GM12878 (cell line): ENCODE measurements at regions not wholly inside any gene's neighbourhood (a gene's known extent, or its start where the extent isn't known, plus 50 kb on each side); places are given as distances from the start of the nearest gene placed in this dataset.

ENCODE experiments used
- ATAC-seq: fragments of 200-7000 bp; cut with Tn5 transposase; 3 replicates; pipeline ENCODE4 v1.9.1; 2020; ENCODE audit warnings: mild to moderate bottlenecking, moderate library complexity
- BruUV-seq: library from RNA; stranded (reverse); fragments of 400-500 nt; replicated peaks from 2 replicates; lab custom pipeline; 2021; lab: Mats Ljungman, UMichigan
- CTCF ChIA-PET: fragments of 300-600 bp; sonication (Branson Sonifier 250); formaldehyde crosslinking; extraction: SDS; loops from one replicate; lab custom pipeline; 2021; ENCODE audit warnings: inconsistent platforms; lab: Yijun Ruan, JAX
- POLR2A ChIA-PET: fragments of 350-600 bp; formaldehyde crosslinking; extraction: SDS; loops from one replicate; lab custom pipeline; 2021; ENCODE audit warnings: inconsistent platforms; lab: Charles Lee
- RAD21 ChIA-PET: fragments of 300-600 bp; sonication (Branson Sonifier 250); formaldehyde crosslinking; loops from one replicate; lab custom pipeline; 2023; ENCODE audit warnings: antibody characterized with exemption; ENCODE audit not compliant: unreplicated experiment; lab: Charles Lee
- SMC1A ChIA-PET: fragments of 300-600 bp; sonication (Branson Sonifier 250); formaldehyde crosslinking; loops from one replicate; lab custom pipeline; 2023; ENCODE audit not compliant: unreplicated experiment, uncharacterized antibody; lab: Charles Lee
- DNase-seq: peaks from one replicate; pipeline ENCODE4 v3.0.0-alpha.2; 2011; ENCODE audit warnings: low read depth, low spot score
- FAIRE-seq: peaks from 3 replicates; lab custom pipeline; 2011; peaks lifted over from hg19 to GRCh38; lab: Jason Lieb, UNC
- H2AFZ ChIP-seq: 2 replicates; pipeline ENCODE4 v1.6.0; 2011; ENCODE audit warnings: low read depth, low read length, control low read depth; ENCODE audit not compliant: control insufficient read depth
- H3K27ac ChIP-seq: 2 replicates; pipeline ENCODE4 v1.5.1; 2011; ENCODE audit warnings: control low read depth; ENCODE audit not compliant: control insufficient read depth, insufficient read depth
- H3K27me3 ChIP-seq, 2 experiments: replicated peaks in 1 of 2; 2 replicates each; pipeline versions ENCODE4 v1.6.0 to v1.6.1; 2011; ENCODE audit warnings: low read length in 1 of 2; ENCODE audit not compliant: control insufficient read depth in 2 of 2, insufficient read depth in 2 of 2
- H3K36me3 ChIP-seq, 2 experiments: 2 replicates each; pipeline ENCODE4 v1.5.1; 2011; ENCODE audit warnings: low read length in 1 of 2; ENCODE audit not compliant: control insufficient read depth in 2 of 2, insufficient read depth in 2 of 2
- H3K4me1 ChIP-seq: 2 replicates; pipeline ENCODE4 v1.6.1; 2011; ENCODE audit warnings: mild to moderate bottlenecking, low read length, moderate library complexity, mixed read lengths; ENCODE audit not compliant: control insufficient read depth, insufficient read depth
- H3K4me2 ChIP-seq: 2 replicates; pipeline ENCODE4 v1.6.0; 2011; ENCODE audit warnings: control low read depth; ENCODE audit not compliant: control insufficient read depth, insufficient read depth
- H3K4me3 ChIP-seq: fragments of 200-600 bp; sonication (generic); 2 replicates; pipeline ENCODE4 v1.5.1; 2016
- H3K79me2 ChIP-seq: 2 replicates; pipeline ENCODE4 v1.6.0; 2011; ENCODE audit warnings: low read length; ENCODE audit not compliant: control insufficient read depth, insufficient read depth
- H3K9ac ChIP-seq: 2 replicates; pipeline ENCODE4 v1.8.0; 2011; ENCODE audit warnings: low read length, control low read depth, mixed read lengths; ENCODE audit not compliant: control insufficient read depth, insufficient read depth
- H3K9me3 ChIP-seq: replicated peaks from 3 replicates; pipeline ENCODE4 v1.5.1; 2011; ENCODE audit warnings: mild to moderate bottlenecking, low read length; ENCODE audit not compliant: control insufficient read depth, insufficient read depth
- H4K20me1 ChIP-seq: 2 replicates; pipeline ENCODE4 v1.6.0; 2011; ENCODE audit not compliant: control insufficient read depth, insufficient read depth
- BCL11A ChIP-seq: IDR thresholded peaks from 2 replicates; pipeline ENCODE4 v1.6.1; 2011; ENCODE audit warnings: low read depth, low read length
- FOS ChIP-seq: IDR thresholded peaks from 3 replicates; pipeline ENCODE4 v1.6.1; 2011; ENCODE audit warnings: borderline replicate concordance; ENCODE audit not compliant: insufficient read length; ENCODE audit errors: extremely low read depth
- FOXM1 ChIP-seq: IDR thresholded peaks from 2 replicates; pipeline ENCODE4 v1.6.1; 2012; ENCODE audit warnings: low read depth, mild to moderate bottlenecking, inconsistent platforms, low read length, moderate library complexity
- KDM1A ChIP-seq: fragments of 200-600 bp; sonication (generic); IDR thresholded peaks from 2 replicates; pipeline ENCODE4 v1.6.1; 2016; ENCODE audit warnings: borderline replicate concordance
- PML ChIP-seq: IDR thresholded peaks from 2 replicates; pipeline ENCODE4 v1.6.1; 2012; ENCODE audit warnings: low read length, inconsistent platforms
- RB1 ChIP-seq: fragments of 450-650 bp; formaldehyde crosslinking; IDR thresholded peaks from 2 replicates; pipeline ENCODE4 v1.6.1; 2017; ENCODE audit warnings: mild to moderate bottlenecking, borderline replicate concordance
- ZZZ3 ChIP-seq: IDR thresholded peaks from 2 replicates; pipeline ENCODE4 v1.6.1; 2011; ENCODE audit warnings: low read depth; ENCODE audit not compliant: control insufficient read depth, insufficient read length
- WGBS: methylation state at CpG from one replicate; pipeline ENCODE4 v1.1.6; 2016; ENCODE audit warnings: low lambda C conversion rate; ENCODE audit not compliant: insufficient replicate concordance, insufficient coverage; ENCODE audit errors: missing lambda C conversion rate; 5-methylcytosine and 5-hydroxymethylcytosine counted together
- in situ Hi-C: fragments of 300-500 bp; cut with MboI; formaldehyde crosslinking; loops from 9 replicates; pipeline ENCODE4 v1.14.3; 2018; ENCODE audit warnings: mixed read lengths
- intact Hi-C: fragments of 100-400 bp; cut with micrococcal nuclease; formaldehyde crosslinking; loops from one replicate; pipeline ENCODE4 v1.14.2; 2022; ENCODE audit not compliant: unreplicated experiment
- TF ChIP-seq, protein P1 (sequence below): IDR thresholded peaks from 2 replicates; pipeline ENCODE4 v1.6.1; 2011; ENCODE audit warnings: borderline replicate concordance, low read depth, mild to moderate bottlenecking, moderate library complexity, low read length; ENCODE audit not compliant: insufficient read depth, poor library complexity, severe bottlenecking
- TF ChIP-seq, protein P2 (sequence below): fragments of 450-650 bp; formaldehyde crosslinking; IDR thresholded peaks from 2 replicates; pipeline ENCODE4 v1.5.0; 2022; ENCODE audit warnings: mild to moderate bottlenecking, missing genetic modification characterization
- TF ChIP-seq, protein P3 (sequence below): IDR thresholded peaks from 2 replicates; pipeline ENCODE4 v1.6.1; 2012; ENCODE audit warnings: low read depth, low read length, improper control_type of control experiment
- TF ChIP-seq, protein P4 (sequence below): IDR thresholded peaks from 2 replicates; pipeline ENCODE4 v1.6.1; 2012; ENCODE audit warnings: low read depth, low read length, improper control_type of control experiment

DNA sequence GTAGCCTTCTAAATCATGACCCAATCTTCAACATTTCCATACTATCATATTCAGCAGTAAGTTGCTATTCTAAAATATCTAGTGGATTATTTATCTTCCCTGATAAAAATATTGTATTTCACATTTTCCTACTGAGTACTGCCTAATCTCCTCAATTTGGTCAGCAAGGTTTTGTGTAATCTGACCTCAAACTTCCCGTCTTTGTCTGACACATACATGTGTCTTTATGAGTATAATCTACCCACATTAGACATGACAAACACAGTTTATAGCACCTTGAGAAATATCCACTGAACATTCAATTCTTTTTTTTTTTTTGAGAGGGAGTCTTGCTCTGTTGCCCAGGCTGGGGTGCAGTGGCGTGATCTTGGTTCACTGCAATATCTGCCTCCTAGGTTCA, 113.7 kb upstream of the LUZP2 start (continued):
- TF ChIP-seq, protein P1, sequence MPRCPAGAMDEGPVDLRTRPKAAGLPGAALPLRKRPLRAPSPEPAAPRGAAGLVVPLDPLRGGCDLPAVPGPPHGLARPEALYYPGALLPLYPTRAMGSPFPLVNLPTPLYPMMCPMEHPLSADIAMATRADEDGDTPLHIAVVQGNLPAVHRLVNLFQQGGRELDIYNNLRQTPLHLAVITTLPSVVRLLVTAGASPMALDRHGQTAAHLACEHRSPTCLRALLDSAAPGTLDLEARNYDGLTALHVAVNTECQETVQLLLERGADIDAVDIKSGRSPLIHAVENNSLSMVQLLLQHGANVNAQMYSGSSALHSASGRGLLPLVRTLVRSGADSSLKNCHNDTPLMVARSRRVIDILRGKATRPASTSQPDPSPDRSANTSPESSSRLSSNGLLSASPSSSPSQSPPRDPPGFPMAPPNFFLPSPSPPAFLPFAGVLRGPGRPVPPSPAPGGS, result no peak
- TF ChIP-seq, protein P2, sequence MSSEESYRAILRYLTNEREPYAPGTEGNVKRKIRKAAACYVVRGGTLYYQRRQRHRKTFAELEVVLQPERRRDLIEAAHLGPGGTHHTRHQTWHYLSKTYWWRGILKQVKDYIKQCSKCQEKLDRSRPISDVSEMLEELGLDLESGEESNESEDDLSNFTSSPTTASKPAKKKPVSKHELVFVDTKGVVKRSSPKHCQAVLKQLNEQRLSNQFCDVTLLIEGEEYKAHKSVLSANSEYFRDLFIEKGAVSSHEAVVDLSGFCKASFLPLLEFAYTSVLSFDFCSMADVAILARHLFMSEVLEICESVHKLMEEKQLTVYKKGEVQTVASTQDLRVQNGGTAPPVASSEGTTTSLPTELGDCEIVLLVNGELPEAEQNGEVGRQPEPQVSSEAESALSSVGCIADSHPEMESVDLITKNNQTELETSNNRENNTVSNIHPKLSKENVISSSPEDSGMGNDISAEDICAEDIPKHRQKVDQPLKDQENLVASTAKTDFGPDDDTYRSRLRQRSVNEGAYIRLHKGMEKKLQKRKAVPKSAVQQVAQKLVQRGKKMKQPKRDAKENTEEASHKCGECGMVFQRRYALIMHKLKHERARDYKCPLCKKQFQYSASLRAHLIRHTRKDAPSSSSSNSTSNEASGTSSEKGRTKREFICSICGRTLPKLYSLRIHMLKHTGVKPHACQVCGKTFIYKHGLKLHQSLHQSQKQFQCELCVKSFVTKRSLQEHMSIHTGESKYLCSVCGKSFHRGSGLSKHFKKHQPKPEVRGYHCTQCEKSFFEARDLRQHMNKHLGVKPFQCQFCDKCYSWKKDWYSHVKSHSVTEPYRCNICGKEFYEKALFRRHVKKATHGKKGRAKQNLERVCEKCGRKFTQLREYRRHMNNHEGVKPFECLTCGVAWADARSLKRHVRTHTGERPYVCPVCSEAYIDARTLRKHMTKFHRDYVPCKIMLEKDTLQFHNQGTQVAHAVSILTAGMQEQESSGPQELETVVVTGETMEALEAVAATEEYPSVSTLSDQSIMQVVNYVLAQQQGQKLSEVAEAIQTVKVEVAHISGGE (CRISPR knock-in tag), result no peak
- TF ChIP-seq PML, result no peak
- no peak for TF ChIP-seq BCL11A

DNA sequence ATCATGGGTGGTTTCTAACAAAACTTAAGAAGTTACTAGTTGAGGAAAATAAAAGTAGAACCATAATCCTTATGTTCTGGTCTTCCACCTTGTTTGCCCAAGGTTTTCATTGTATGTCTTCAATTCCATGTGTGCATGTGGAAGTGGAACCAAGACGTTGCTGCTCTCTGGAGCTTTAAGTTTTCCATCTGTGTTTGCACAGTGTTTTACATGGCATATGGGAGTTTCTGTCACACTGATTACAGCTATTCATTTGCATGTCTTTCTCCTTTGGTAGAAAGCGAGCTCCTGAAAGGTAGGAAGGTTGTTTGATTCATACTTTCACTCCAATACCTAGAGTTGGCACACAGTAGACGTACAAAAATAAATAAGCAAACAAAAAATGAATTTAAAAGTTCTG, 112.6 kb upstream of the LUZP2 start:
- Histone ChIP-seq H4K20me1 (no peaks in the 10 kb centered on the region), H3K27ac (no peak overlapping the region), H3K27me3 (no peaks in the 10 kb centered on the region), H3K4me1 (no peaks in the 10 kb centered on the region), H3K4me3 (no peak overlapping the region), H3K79me2 (no peaks in the 10 kb centered on the region), H3K9ac (no peak overlapping the region), H3K9me3 (no peaks in the 10 kb centered on the region), H3K4me2 (no peak overlapping the region), H3K36me3 (no peaks in the 10 kb centered on the region), H2AFZ (no peak overlapping the region)
- ChIA-PET POLR2A (no interaction called here), SMC1A (no interaction called here), CTCF (interaction anchor here (1.5 kb wide), 1 partner anchor 10 kb away, joined by 4 read pairs; no protein-coding TSS in a partner anchor), RAD21 (interaction anchor here (0.6 kb wide), 1 partner anchor 23 kb away, joined by 3 read pairs; no protein-coding TSS in a partner anchor)
- FAIRE-seq (no peak), ATAC-seq (no peak), DNase-seq (no peak)
- intact Hi-C loops, result no loop called here
- TF ChIP-seq FOS (no peak), RB1 (no peak), KDM1A (no peak), ZZZ3 (no peak), FOXM1 (no peak)
- TF ChIP-seq, protein P3, sequence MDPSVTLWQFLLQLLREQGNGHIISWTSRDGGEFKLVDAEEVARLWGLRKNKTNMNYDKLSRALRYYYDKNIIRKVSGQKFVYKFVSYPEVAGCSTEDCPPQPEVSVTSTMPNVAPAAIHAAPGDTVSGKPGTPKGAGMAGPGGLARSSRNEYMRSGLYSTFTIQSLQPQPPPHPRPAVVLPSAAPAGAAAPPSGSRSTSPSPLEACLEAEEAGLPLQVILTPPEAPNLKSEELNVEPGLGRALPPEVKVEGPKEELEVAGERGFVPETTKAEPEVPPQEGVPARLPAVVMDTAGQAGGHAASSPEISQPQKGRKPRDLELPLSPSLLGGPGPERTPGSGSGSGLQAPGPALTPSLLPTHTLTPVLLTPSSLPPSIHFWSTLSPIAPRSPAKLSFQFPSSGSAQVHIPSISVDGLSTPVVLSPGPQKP, result no peak
- TF ChIP-seq, protein P4, sequence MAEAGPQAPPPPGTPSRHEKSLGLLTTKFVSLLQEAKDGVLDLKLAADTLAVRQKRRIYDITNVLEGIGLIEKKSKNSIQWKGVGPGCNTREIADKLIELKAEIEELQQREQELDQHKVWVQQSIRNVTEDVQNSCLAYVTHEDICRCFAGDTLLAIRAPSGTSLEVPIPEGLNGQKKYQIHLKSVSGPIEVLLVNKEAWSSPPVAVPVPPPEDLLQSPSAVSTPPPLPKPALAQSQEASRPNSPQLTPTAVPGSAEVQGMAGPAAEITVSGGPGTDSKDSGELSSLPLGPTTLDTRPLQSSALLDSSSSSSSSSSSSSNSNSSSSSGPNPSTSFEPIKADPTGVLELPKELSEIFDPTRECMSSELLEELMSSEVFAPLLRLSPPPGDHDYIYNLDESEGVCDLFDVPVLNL, result no peak
- 0% methylated on average over 3 of the region's 3 CpGs for WGBS
- in situ Hi-C loops, result no loop called here
- no TSS peak for BruUV-seq
